Body of pancreas (tissue), 4 donors: ENCODE measurements at regions not wholly inside any gene's neighbourhood (a gene's known extent, or its start where the extent isn't known, plus 50 kb on each side); places are given as distances from the start of the nearest gene placed in this dataset.

Experiments used
- ATAC-seq: fragments of 150-250 bp; one replicate; pipeline ENCODE4 v1.9.1; 2016
- DNase-seq, 4 donors: peaks; one replicate each; pipeline ENCODE4 v3.0.0-alpha.2; 2019
- H3K27ac ChIP-seq, 4 donors: fragments of 200-600 bp; sonication (generic); 1 replicate in 3 of 4; 2 replicates in 1 of 4; pipeline versions ENCODE4 v1.5.1 to v1.6.1; 2016 to 2019; ENCODE audit warnings: mild to moderate bottlenecking in 1 of 4, mixed read lengths in 1 of 4, moderate library complexity in 1 of 4
- H3K27me3 ChIP-seq, 2 donors: fragments of 200-600 bp; sonication (generic); one replicate each; pipeline ENCODE4 v1.6.0; 2016; ENCODE audit warnings: mild to moderate bottlenecking in 1 of 2
- H3K36me3 ChIP-seq, 2 donors: fragments of 200-600 bp; sonication (generic); replicated peaks in 1 of 2; 2 replicates each; pipeline ENCODE4 v1.5.1; 2016; ENCODE audit warnings: low read depth in 2 of 2; ENCODE audit not compliant: insufficient read depth in 1 of 2
- H3K4me1 ChIP-seq: fragments of 200-600 bp; sonication (generic); one replicate; pipeline ENCODE4 v1.6.0; 2016
- H3K4me3 ChIP-seq, 2 donors: fragments of 200-600 bp; sonication (generic); 1 replicate in 1 of 2; 2 replicates in 1 of 2; pipeline ENCODE4 v1.5.1; 2016 to 2019
- H3K9me3 ChIP-seq, 3 donors: fragments of 200-600 bp; sonication (generic); 1 replicate in 2 of 3; 2 replicates in 1 of 3; pipeline ENCODE4 v1.5.1; 2016
- POLR2A ChIP-seq, 3 donors: fragments of 450-650 bp; IDR thresholded peaks; one replicate each; pipeline ENCODE4 v1.6.1; 2016; ENCODE audit warnings: antibody characterized with exemption in 3 of 3, mild to moderate bottlenecking in 2 of 3
- WGBS, 2 donors: methylation state at CpG; one replicate each; pipeline ENCODE4 v1.1.5; 2017; 5-methylcytosine and 5-hydroxymethylcytosine counted together
- intact Hi-C: fragments of 100-400 bp; cut with DNase I; formaldehyde crosslinking; loops from one replicate; pipeline ENCODE4 v1.15.1; 2023
- TF ChIP-seq, protein P1 (sequence below), 7 experiments: fragments of 450-650 bp in 4 of 7; fragments of 200-600 bp in 3 of 7; sonication (generic) in 3 of 7; IDR thresholded peaks; one replicate each; pipeline ENCODE4 v1.5.1; 2016 to 2019; ENCODE audit warnings: antibody characterized with exemption in 7 of 7

DNA sequence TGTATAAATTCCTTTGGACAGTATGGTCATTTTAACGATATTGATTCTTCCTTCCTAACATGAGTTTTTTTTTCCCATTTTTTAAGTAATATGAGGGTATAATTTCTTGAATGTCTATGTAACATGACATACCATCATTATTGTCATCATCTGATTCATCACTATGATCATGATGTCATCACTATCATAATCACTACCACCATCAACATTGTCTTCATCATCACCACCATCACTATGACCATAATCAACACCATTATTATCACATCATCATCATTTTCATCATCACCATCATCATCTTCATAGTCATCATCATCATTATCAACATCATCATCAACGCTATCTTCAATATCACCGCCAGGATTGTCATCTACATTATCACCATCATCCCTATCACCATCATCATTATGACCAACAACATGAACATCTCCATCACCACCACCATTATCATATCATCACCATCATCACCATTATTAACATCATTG is 1377.2 kb downstream of the CDY2B start:
- intact Hi-C loops: no loop called here

DNA sequence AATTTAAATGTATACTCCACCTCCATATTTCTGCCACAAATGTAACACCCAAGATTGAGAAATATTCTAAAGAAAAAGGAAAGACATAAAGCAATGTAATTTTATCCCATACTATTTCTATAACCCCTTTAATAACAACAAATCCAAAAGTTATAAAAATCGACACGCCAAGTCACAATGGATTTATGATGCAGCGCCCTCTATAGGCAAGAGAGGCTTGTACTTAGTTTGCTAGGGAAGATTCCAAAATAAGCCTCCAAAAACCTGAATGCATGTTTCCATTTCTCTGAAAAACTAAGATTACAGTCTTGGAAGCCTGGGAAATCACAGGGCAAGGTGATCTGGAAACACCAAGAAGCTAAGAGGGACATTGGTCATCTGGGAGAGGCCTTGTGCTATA is 1389.3 kb downstream of the CDY2B start:
- Histone ChIP-seq H3K4me3 (no peak overlapping the region), H3K36me3 (no peaks in the 10 kb centered on the region), H3K9me3 (no peaks in the 10 kb centered on the region), H3K27me3 (no peaks in the 10 kb centered on the region), H3K27ac (no peak overlapping the region), H3K4me1 (no peaks in the 10 kb centered on the region)
- DNase-seq (no peak), ATAC-seq (no peak)
- TF ChIP-seq, protein P1, sequence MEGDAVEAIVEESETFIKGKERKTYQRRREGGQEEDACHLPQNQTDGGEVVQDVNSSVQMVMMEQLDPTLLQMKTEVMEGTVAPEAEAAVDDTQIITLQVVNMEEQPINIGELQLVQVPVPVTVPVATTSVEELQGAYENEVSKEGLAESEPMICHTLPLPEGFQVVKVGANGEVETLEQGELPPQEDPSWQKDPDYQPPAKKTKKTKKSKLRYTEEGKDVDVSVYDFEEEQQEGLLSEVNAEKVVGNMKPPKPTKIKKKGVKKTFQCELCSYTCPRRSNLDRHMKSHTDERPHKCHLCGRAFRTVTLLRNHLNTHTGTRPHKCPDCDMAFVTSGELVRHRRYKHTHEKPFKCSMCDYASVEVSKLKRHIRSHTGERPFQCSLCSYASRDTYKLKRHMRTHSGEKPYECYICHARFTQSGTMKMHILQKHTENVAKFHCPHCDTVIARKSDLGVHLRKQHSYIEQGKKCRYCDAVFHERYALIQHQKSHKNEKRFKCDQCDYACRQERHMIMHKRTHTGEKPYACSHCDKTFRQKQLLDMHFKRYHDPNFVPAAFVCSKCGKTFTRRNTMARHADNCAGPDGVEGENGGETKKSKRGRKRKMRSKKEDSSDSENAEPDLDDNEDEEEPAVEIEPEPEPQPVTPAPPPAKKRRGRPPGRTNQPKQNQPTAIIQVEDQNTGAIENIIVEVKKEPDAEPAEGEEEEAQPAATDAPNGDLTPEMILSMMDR (IDR thresholded peaks at IDR 0.05): no peak
- TF ChIP-seq POLR2A (IDR thresholded peaks at IDR 0.05): no peak
- intact Hi-C loops: no loop called here
- 54 to 61% methylated on average over 3 of the region's 3 CpGs for WGBS, 2 donors

More for the DNA sequence above, 1377.2 kb downstream of the CDY2B start:
- no peaks in the 10 kb centered on the region for H3K27me3 ChIP-seq
- no peak for DNase-seq
- no peaks in the 10 kb centered on the region for H3K9me3 ChIP-seq
- TF ChIP-seq, protein P1 (IDR thresholded peaks at IDR 0.05): no peak
- TF ChIP-seq POLR2A (IDR thresholded peaks at IDR 0.05): no peak
- WGBS, 2 donors: 69 to 77% methylated on average over 3 of the region's 3 CpGs
- H3K4me3 ChIP-seq: no peak overlapping the region
- H3K36me3 ChIP-seq: no peaks in the 10 kb centered on the region
- no peak overlapping the region for H3K27ac ChIP-seq
- no peaks in the 10 kb centered on the region for H3K4me1 ChIP-seq
- ATAC-seq: no peak

DNA sequence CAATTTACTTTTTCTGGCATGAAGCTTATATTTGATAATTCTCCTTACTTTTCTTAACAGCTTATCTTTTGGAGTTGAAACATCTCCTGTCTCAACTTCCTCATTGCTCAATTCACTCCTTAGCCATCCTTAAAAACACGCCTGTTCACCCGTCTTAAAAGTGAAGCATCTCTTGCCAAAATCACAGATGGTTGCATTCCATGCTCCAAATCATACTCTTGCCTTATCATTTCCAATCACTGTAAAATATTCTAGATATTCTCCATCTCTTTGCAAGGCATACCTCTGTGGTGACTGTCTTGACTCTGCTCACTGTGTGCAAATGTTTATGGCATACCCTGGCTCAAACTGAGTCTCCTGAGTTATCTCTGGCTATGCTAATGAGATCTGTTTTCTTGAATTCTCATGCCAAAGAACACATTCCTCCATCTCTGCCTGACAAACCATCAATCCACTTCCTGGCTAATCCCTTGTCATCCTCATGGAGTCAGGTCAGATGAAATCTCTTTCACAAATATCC is 1393.3 kb downstream of the CDY2B start:
- Histone ChIP-seq H3K4me1 (no peaks in the 10 kb centered on the region), H3K27me3 (no peaks in the 10 kb centered on the region), H3K36me3 (no peaks in the 10 kb centered on the region), H3K9me3 (no peaks in the 10 kb centered on the region), H3K27ac (no peak overlapping the region), H3K4me3 (no peak overlapping the region)
- no peak for ATAC-seq
- no peak for TF ChIP-seq POLR2A (IDR thresholded peaks at IDR 0.05)
- TF ChIP-seq, protein P1 (IDR thresholded peaks at IDR 0.05): no peak
- intact Hi-C loops: no loop called here
- DNase-seq: no peak
- WGBS, 2 donors: 38 to 47% methylated on average over 2 of the region's 2 CpGs

DNA sequence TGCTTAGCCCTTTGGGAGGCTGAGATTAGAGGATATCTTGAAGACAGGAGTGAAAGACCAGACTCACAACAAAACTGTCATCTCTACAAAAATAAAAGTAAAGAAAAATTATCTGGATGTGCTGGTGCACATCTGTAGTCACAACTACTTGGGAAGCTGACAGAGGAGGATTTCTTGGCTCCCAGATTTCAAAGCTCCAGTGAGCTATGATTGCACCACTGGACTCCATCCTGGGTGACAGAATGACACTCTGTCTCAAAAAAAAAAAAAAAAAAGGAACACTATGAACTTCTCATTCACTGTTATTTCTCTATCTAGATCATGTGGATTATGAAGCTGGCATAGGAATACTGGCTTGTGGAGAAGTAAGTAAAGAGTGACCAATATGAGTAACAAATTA is 1400.0 kb downstream of the CDY2B start:
- DNase-seq (no peak), ATAC-seq (no peak)
- Histone ChIP-seq H3K4me1 (no peaks in the 10 kb centered on the region), H3K27ac (no peak overlapping the region), H3K4me3 (no peak overlapping the region), H3K9me3 (no peaks in the 10 kb centered on the region), H3K36me3 (no peaks in the 10 kb centered on the region), H3K27me3 (no peaks in the 10 kb centered on the region)
- intact Hi-C loops: no loop called here
- TF ChIP-seq, protein P1 (IDR thresholded peaks at IDR 0.05): no peak
- no peak for TF ChIP-seq POLR2A (IDR thresholded peaks at IDR 0.05)

DNA sequence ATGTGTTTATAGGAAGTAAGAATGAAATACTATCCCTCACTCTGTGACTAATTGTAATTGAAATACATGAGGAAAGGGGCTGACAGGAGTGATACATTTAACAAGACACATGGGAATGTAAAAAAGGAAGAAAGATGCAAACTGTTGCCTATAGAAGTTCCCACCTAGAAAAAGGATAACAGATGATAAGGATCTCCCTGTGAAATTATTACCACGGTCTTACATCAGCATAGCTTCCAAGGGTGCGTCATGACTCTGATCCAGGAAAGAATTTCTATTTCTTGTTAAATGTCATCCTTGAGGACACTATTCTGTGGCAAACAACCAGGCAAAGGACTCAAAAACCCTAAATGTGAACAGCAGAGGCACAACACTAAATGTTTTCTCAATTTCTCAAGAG is 1406.0 kb downstream of the CDY2B start:
- 52 to 80% methylated on average over 2 of the region's 2 CpGs for WGBS, 2 donors
- Histone ChIP-seq H3K4me3 (no peak overlapping the region), H3K4me1 (no peaks in the 10 kb centered on the region), H3K27me3 (no peaks in the 10 kb centered on the region), H3K27ac (no peak overlapping the region), H3K36me3 (no peaks in the 10 kb centered on the region), H3K9me3 (no peaks in the 10 kb centered on the region)
- ATAC-seq (no peak), DNase-seq (no peak)
- TF ChIP-seq POLR2A (IDR thresholded peaks at IDR 0.05): no peak
- TF ChIP-seq, protein P1 (IDR thresholded peaks at IDR 0.05): no peak
- intact Hi-C loops: no loop called here
